ENCODE measurements at regions not wholly inside any gene's neighbourhood (a gene's known extent, or its start where the extent isn't known, plus 50 kb on each side); places are given as distances from the start of the nearest gene placed in this dataset.

DNA sequence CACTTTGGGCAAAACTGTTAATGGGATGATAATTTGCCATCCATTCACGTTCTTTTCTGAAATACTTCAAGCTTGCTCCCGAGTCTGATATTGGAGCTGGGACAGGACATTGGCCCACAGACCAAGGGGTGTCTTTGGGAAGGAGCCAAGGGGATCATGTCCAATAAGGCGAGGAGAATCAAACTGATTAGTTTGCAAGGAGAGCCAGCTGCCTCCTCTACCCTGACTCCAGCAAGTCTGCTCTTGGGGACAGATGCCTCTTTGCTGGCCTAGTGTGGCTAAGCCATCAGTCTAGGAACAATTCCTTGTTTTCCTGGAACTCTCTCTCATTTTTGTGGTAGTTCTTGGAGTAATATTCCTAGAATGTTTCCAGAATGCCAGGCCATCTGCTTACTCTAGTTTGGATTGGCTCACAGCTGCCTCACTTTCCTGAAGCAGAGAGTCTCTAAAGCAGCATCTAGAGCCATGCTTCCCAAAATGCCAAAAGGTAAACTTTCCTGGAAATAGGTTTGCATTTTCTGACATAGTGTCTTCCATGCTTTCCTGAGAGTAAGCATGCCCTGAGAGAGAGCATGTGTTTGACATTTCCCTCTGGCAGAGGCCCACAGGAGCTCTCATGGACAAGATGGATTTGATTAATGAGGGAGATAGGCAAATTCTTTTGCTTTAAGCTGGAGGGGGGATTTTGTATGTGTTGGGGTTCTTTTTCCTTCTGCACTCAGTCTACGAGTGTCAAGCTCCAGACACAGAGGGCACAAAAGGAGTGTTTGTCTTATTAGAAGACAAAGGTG, 145.6 kb downstream of the GDAP2 start:
- TF ChIP-seq, protein P1, sequence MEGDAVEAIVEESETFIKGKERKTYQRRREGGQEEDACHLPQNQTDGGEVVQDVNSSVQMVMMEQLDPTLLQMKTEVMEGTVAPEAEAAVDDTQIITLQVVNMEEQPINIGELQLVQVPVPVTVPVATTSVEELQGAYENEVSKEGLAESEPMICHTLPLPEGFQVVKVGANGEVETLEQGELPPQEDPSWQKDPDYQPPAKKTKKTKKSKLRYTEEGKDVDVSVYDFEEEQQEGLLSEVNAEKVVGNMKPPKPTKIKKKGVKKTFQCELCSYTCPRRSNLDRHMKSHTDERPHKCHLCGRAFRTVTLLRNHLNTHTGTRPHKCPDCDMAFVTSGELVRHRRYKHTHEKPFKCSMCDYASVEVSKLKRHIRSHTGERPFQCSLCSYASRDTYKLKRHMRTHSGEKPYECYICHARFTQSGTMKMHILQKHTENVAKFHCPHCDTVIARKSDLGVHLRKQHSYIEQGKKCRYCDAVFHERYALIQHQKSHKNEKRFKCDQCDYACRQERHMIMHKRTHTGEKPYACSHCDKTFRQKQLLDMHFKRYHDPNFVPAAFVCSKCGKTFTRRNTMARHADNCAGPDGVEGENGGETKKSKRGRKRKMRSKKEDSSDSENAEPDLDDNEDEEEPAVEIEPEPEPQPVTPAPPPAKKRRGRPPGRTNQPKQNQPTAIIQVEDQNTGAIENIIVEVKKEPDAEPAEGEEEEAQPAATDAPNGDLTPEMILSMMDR (IDR thresholded peaks at IDR 0.05; ENCODE audit: extremely low read depth, insufficient read depth, missing control alignments), result no peak
- no peak for DNase-seq (ENCODE audit: low spot score)
- in situ Hi-C loops (cut with MboI; ENCODE audit: low pct_unique_long_range_greater_than_20kb, low sequenced_read_pairs, unreplicated experiment), result no loop called here

DNA sequence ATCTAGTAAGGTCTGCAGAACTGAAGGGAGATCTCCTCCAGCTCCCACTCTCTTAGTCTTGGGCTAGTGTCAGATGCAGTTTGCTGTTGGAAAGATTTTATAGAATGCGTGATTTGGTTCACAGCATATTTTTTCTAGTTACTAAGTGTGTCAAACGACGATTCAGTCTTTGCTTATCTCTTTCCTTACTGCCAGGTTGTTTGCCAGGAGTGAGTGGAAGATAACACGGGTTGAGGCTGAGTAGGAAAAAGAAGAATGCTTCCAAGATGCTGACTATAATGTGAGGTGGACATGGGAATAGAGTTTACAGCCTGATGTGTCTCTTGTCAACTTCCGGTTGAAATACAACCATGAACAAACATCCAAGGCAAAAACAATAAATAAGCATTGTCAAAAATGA, 141.4 kb downstream of the GDAP2 start:
- no peak for DNase-seq (ENCODE audit: low spot score)
- in situ Hi-C loops (cut with MboI; ENCODE audit: low pct_unique_long_range_greater_than_20kb, low sequenced_read_pairs, unreplicated experiment), result no loop called here
- TF ChIP-seq, protein P1 (IDR thresholded peaks at IDR 0.05; ENCODE audit: extremely low read depth, insufficient read depth, missing control alignments), result no peak

- TF ChIP-seq, protein P1 (IDR thresholded peaks at IDR 0.05; ENCODE audit: extremely low read depth, insufficient read depth, missing control alignments), result no peak
- DNase-seq (ENCODE audit: low spot score), result no peak
- in situ Hi-C loops (cut with MboI; ENCODE audit: low pct_unique_long_range_greater_than_20kb, low sequenced_read_pairs, unreplicated experiment), result no loop called here
These were observed 136.0 kb downstream of the GDAP2 start for GRCh38 chr1:117793413-117793812.

DNA sequence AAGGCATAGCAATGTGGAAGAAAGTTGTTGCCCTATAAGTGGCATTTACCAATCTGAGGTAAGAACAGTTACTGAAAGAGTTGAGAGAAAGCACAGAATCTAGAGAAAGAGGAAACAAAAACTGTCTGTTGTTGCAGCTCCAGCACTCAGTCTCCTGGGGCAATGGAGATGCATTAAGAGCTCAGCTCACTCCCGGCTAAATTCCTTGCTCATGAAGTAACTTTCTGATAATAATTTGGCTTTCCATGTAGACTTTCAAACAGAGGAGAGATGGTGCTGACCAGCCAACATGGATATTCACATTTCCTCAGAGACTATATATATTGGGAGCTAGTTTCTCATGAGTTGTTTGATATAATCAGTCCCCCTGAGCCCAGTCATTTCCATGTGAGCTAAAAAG, 135.3 kb downstream of the GDAP2 start:
- in situ Hi-C loops (cut with MboI; ENCODE audit: low pct_unique_long_range_greater_than_20kb, low sequenced_read_pairs, unreplicated experiment), result no loop called here
- no peak for DNase-seq (ENCODE audit: low spot score)
- TF ChIP-seq, protein P1 (IDR thresholded peaks at IDR 0.05; ENCODE audit: extremely low read depth, insufficient read depth, missing control alignments), result no peak

GRCh38 chr1:117795190-117795589, 134.2 kb downstream of the GDAP2 start:
- in situ Hi-C loops (cut with MboI; ENCODE audit: low pct_unique_long_range_greater_than_20kb, low sequenced_read_pairs, unreplicated experiment), result no loop called here
- TF ChIP-seq, protein P1 (IDR thresholded peaks at IDR 0.05; ENCODE audit: extremely low read depth, insufficient read depth, missing control alignments), result no peak
- no peak for DNase-seq (ENCODE audit: low spot score)

DNA sequence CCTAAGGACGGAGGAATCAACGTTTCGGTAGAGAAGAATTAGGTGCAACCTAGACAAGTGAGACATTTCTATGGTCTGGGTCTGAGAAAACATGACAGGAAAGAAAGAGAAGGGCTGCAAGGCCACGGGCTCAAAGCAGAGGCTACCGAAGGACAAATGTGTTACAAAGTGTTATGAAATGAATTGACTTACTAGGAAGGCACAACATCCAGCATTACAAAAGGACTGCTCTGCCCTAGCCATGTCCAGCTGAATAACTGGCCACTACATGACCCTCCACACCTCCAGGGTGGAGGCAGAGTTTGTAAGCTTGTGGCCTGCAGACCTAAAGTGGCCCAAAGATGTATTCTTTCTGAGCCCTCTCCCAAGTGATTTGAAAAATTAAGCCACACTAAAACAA, 133.6 kb downstream of the GDAP2 start:
- TF ChIP-seq, protein P1 (IDR thresholded peaks at IDR 0.05; ENCODE audit: extremely low read depth, insufficient read depth, missing control alignments), result no peak
- DNase-seq (ENCODE audit: low spot score), result no peak
- in situ Hi-C loops (cut with MboI; ENCODE audit: low pct_unique_long_range_greater_than_20kb, low sequenced_read_pairs, unreplicated experiment), result no loop called here
